OCI-LY7 (cell line): ENCODE measurements at regions not wholly inside any gene's neighbourhood (a gene's known extent, or its start where the extent isn't known, plus 50 kb on each side); places are given as distances from the start of the nearest gene placed in this dataset.

Experiments used
- BruUV-seq: library from RNA; stranded (reverse); fragments of 400-500 nt; replicated peaks from 2 replicates; lab custom pipeline; 2021; lab: Mats Ljungman, UMichigan
- CTCF ChIA-PET: fragments of 300-600 bp; sonication (Branson Sonifier 250); formaldehyde crosslinking; loops from one replicate; lab custom pipeline; 2022; ENCODE audit warnings: antibody characterized with exemption; ENCODE audit not compliant: unreplicated experiment; lab: Charles Lee
- POLR2A ChIA-PET: fragments of 300-600 bp; sonication (Branson Sonifier 250); formaldehyde crosslinking; loops from one replicate; lab custom pipeline; 2022; ENCODE audit warnings: antibody characterized with exemption; lab: Charles Lee
- DNase-seq: peaks from one replicate; pipeline ENCODE4 v3.0.0-alpha.2; 2015; ENCODE audit warnings: low spot score
- H2AFZ ChIP-seq: fragments of 200-600 bp; sonication (generic), shearing (Covaris generic); 2 replicates; pipeline ENCODE4 v1.6.1; 2014; ENCODE audit warnings: mild to moderate bottlenecking, antibody characterized with exemption, low read length, moderate library complexity
- H3K27ac ChIP-seq: fragments of 200-600 bp; sonication (generic); 2 replicates; pipeline ENCODE4 v1.5.1; 2014; ENCODE audit warnings: mixed run types, low read depth, mild to moderate bottlenecking, moderate library complexity, low read length, inconsistent platforms; ENCODE audit not compliant: poor library complexity, severe bottlenecking
- H3K36me3 ChIP-seq: fragments of 200-600 bp; sonication (generic); 2 replicates; pipeline ENCODE4 v1.6.1; 2014; ENCODE audit warnings: mild to moderate bottlenecking, antibody characterized with exemption, low read length, moderate library complexity, mixed read lengths; ENCODE audit not compliant: insufficient read depth
- H3K4me1 ChIP-seq: fragments of 200-600 bp; sonication (generic); 2 replicates; pipeline ENCODE4 v1.5.1; 2014; ENCODE audit warnings: mild to moderate bottlenecking, low read length; ENCODE audit not compliant: insufficient read depth, poor library complexity, severe bottlenecking
- H3K4me2 ChIP-seq: fragments of 200-600 bp; sonication (generic); 2 replicates; pipeline ENCODE4 v1.6.1; 2014; ENCODE audit warnings: mild to moderate bottlenecking, low read length
- H3K4me3 ChIP-seq: fragments of 200-600 bp; sonication (generic); 2 replicates; pipeline ENCODE4 v1.5.1; 2014; ENCODE audit warnings: mild to moderate bottlenecking, low read depth, low read length; ENCODE audit not compliant: poor library complexity, severe bottlenecking
- H3K79me2 ChIP-seq: fragments of 200-600 bp; sonication (generic); 2 replicates; pipeline ENCODE4 v1.6.1; 2016; ENCODE audit warnings: low read depth, mild to moderate bottlenecking, low read length, moderate library complexity, mixed read lengths; ENCODE audit not compliant: insufficient read depth
- H3K9me2 ChIP-seq: fragments of 200-600 bp; sonication (generic); 2 replicates; pipeline ENCODE4 v1.6.1; 2016; ENCODE audit warnings: mild to moderate bottlenecking, low read length, mixed read lengths; ENCODE audit not compliant: insufficient read depth
- H3K9me3 ChIP-seq: fragments of 200-600 bp; sonication (generic); 2 replicates; pipeline ENCODE4 v1.6.1; 2014; ENCODE audit warnings: mild to moderate bottlenecking, mixed run types, low read length, mixed read lengths
- H4K20me1 ChIP-seq: fragments of 200-600 bp; sonication (generic); 2 replicates; pipeline ENCODE4 v1.6.1; 2014; ENCODE audit warnings: mild to moderate bottlenecking, antibody characterized with exemption, low read length, moderate library complexity, mixed read lengths; ENCODE audit not compliant: insufficient read depth
- CTCF ChIP-seq: fragments of 200-600 bp; sonication (generic); conservative IDR thresholded peaks from 2 replicates; pipeline ENCODE4 v1.5.1; 2014; ENCODE audit warnings: mild to moderate bottlenecking, antibody characterized with exemption, low read length, moderate library complexity, mixed read lengths
- EZH2phosphoT487 ChIP-seq: fragments of 200-600 bp; sonication (generic); IDR thresholded peaks from 2 replicates; pipeline ENCODE4 v1.6.1; 2018; ENCODE audit warnings: low read depth, borderline replicate concordance, mild to moderate bottlenecking, mixed run types, antibody characterized with exemption, low read length, moderate library complexity, mixed read lengths
- intact Hi-C: fragments of 100-400 bp; cut with micrococcal nuclease; formaldehyde crosslinking; loops from one replicate; pipeline ENCODE4 v1.10.0; 2022; ENCODE audit not compliant: unreplicated experiment

GRCh38 chr11:55503449-55503848 is 50.8 kb upstream of the OR4C15 start:
- H4K20me1 ChIP-seq, result no peaks in the 10 kb centered on the region
- no peak overlapping the region for H3K27ac ChIP-seq
- no peak overlapping the region for H3K4me2 ChIP-seq
- no peak overlapping the region for H2AFZ ChIP-seq
- H3K9me3 ChIP-seq, result 0 out of 2 replicates have a peak, but pooled peaks cover 5% of the 10 kb centered on the region
- H3K79me2 ChIP-seq, result no peaks in the 10 kb centered on the region
- DNase-seq, result no peak
- no peak overlapping the region for H3K4me3 ChIP-seq
- H3K4me1 ChIP-seq, result no peaks in the 10 kb centered on the region
- no peaks in the 10 kb centered on the region for H3K9me2 ChIP-seq
- intact Hi-C loops, result no loop called here
- TF ChIP-seq CTCF, result peak; percentile 37; the same call in 1 of the 2 replicates
- no peak for TF ChIP-seq EZH2phosphoT487
- no peaks in the 10 kb centered on the region for H3K36me3 ChIP-seq
- ChIA-PET CTCF (no interaction called here), POLR2A (no interaction called here)
- BruUV-seq, result no TSS peak
